T-helper 2 cell (primary cell): ENCODE measurements at regions not wholly inside any gene's neighbourhood (a gene's known extent, or its start where the extent isn't known, plus 50 kb on each side); places are given as distances from the start of the nearest gene placed in this dataset.

Source experiments
- DNase-seq, 5 experiments: peaks; one replicate each; pipeline versions ENCODE4 v3.0.0 to v3.0.0-alpha.2; 2012 to 2022

GRCh38 chr9:129379181-129379836, 201.2 kb upstream of the IER5L start:
- DNase-seq, result no peak

GRCh38 chr9:129377931-129378661, 200.0 kb upstream of the IER5L start:
- no peak for DNase-seq

- no peak for DNase-seq
Observed at GRCh38 chr9:129377181-129377580, 199.1 kb upstream of the IER5L start.

- no peak for DNase-seq
Observed at GRCh38 chr9:129375845-129376244, 197.8 kb upstream of the IER5L start.

GRCh38 chr9:129374651-129375050, 196.6 kb upstream of the IER5L start:
- DNase-seq, result no peak

GRCh38 chr9:129374231-129374630, 196.2 kb upstream of the IER5L start:
- no peak for DNase-seq

GRCh38 chr9:129373361-129373760, 195.3 kb upstream of the IER5L start:
- DNase-seq, result no peak

- no peak for DNase-seq
Observed at GRCh38 chr9:129370770-129371169, 192.7 kb upstream of the IER5L start.

GRCh38 chr9:129368444-129368978, 190.4 kb upstream of the IER5L start:
- DNase-seq, result no peak

- DNase-seq, result no peak
Observed at GRCh38 chr9:129367287-129367686, 189.2 kb upstream of the IER5L start.

- DNase-seq, result no peak
Observed at GRCh38 chr9:129365196-129365595, 187.1 kb upstream of the IER5L start.

GRCh38 chr9:129363216-129363873, 185.3 kb upstream of the IER5L start:
- no peak for DNase-seq

GRCh38 chr9:129362287-129363000, 184.4 kb upstream of the IER5L start:
- no peak for DNase-seq

GRCh38 chr9:129361196-129361595, 183.1 kb upstream of the IER5L start:
- DNase-seq, result no peak

- no peak for DNase-seq
Observed at GRCh38 chr9:129359916-129360536, 182.0 kb upstream of the IER5L start.

- no peak for DNase-seq
Observed at GRCh38 chr9:129359162-129359811, 181.2 kb upstream of the IER5L start.

GRCh38 chr9:129358621-129359154, 180.6 kb upstream of the IER5L start:
- DNase-seq, result no peak

GRCh38 chr9:129357773-129358245, 179.7 kb upstream of the IER5L start:
- no peak for DNase-seq

- no peak for DNase-seq
Observed at GRCh38 chr9:129356871-129357772, 179.1 kb upstream of the IER5L start.

GRCh38 chr9:129355631-129356030, 177.6 kb upstream of the IER5L start:
- no peak for DNase-seq
